H1 (cell line): ENCODE measurements at regions not wholly inside any gene's neighbourhood (a gene's known extent, or its start where the extent isn't known, plus 50 kb on each side); places are given as distances from the start of the nearest gene placed in this dataset.

Experiments
- CTCF ChIA-PET: fragments of 300-600 bp; sonication (Branson Sonifier 250); formaldehyde crosslinking; loops from one replicate; lab custom pipeline; 2021; ENCODE audit not compliant: partially characterized antibody; lab: Charles Lee
- POLR2A ChIA-PET: fragments of 300-600 bp; sonication (Branson Sonifier 250); formaldehyde crosslinking; loops from one replicate; lab custom pipeline; 2021; ENCODE audit warnings: inconsistent platforms; ENCODE audit not compliant: partially characterized antibody; lab: Charles Lee
- DNase-seq, 2 experiments: peaks; one replicate each; pipeline versions ENCODE4 v3.0.0 to v3.0.0-alpha.2; 2010 to 2022; ENCODE audit warnings: low spot score in 2 of 2, low read depth in 1 of 2, mixed read lengths in 1 of 2
- FAIRE-seq: peaks from 2 replicates; lab custom pipeline; 2011; peaks lifted over from hg19 to GRCh38; lab: Jason Lieb, UNC
- H2AFZ ChIP-seq: 2 replicates; pipeline ENCODE4 v1.8.1; 2012; ENCODE audit warnings: low read length, inconsistent platforms
- H2AK5ac ChIP-seq: 2 replicates; pipeline ENCODE4 v1.6.1; 2013; ENCODE audit warnings: low read depth, low read length
- H2BK120ac ChIP-seq: replicated peaks from 2 replicates; pipeline ENCODE3; 2013; ENCODE audit warnings: low read depth, low read length, inconsistent platforms
- H2BK12ac ChIP-seq: 2 replicates; pipeline ENCODE4 v1.6.1; 2013; ENCODE audit warnings: low read depth, low read length
- H2BK15ac ChIP-seq: 2 replicates; pipeline ENCODE4 v1.6.1; 2013; ENCODE audit warnings: low read length
- H2BK20ac ChIP-seq: 2 replicates; pipeline ENCODE4 v1.6.1; 2013; ENCODE audit warnings: low read length
- H2BK5ac ChIP-seq: 2 replicates; pipeline ENCODE4 v1.6.1; 2013; ENCODE audit warnings: low read depth, low read length
- H3K14ac ChIP-seq: 2 replicates; pipeline ENCODE4 v1.6.1; 2013; ENCODE audit warnings: inconsistent platforms; ENCODE audit not compliant: insufficient read length
- H3K18ac ChIP-seq: 2 replicates; pipeline ENCODE4 v1.6.1; 2013; ENCODE audit warnings: low read length; ENCODE audit errors: extremely low read depth
- H3K23ac ChIP-seq: 2 replicates; pipeline ENCODE4 v1.6.1; 2013; ENCODE audit warnings: inconsistent platforms; ENCODE audit not compliant: insufficient read length
- H3K23me2 ChIP-seq: 2 replicates; pipeline ENCODE4 v1.6.1; 2013; ENCODE audit warnings: low read depth, low read length
- H3K27ac ChIP-seq: 2 replicates; pipeline ENCODE4 v1.6.1; 2011; ENCODE audit warnings: low read depth, low read length, inconsistent platforms
- H3K27me3 ChIP-seq, 4 experiments: replicated peaks in 1 of 4; 1 replicate in 1 of 4; 2 replicates in 3 of 4; pipeline versions ENCODE4 v1.6.1 to v1.8.1; 2011 to 2013; ENCODE audit warnings: low read length in 3 of 4, mild to moderate bottlenecking in 3 of 4, inconsistent platforms in 2 of 4, mixed read lengths in 2 of 4, moderate library complexity in 1 of 4; ENCODE audit not compliant: control insufficient read depth in 3 of 4, insufficient read depth in 3 of 4; ENCODE audit errors: extremely low read depth in 1 of 4
- H3K36me3 ChIP-seq, 4 experiments: 2 replicates each; pipeline versions ENCODE4 v1.6.1 to v1.8.1; 2011 to 2013; ENCODE audit warnings: mild to moderate bottlenecking in 4 of 4, low read length in 3 of 4, moderate library complexity in 2 of 4, control low read depth in 1 of 4, inconsistent platforms in 1 of 4; ENCODE audit not compliant: insufficient read depth in 4 of 4, control insufficient read depth in 2 of 4
- H3K4ac ChIP-seq: replicated peaks from 2 replicates; pipeline ENCODE3; 2013; ENCODE audit warnings: low read length, low read depth, mixed read lengths, inconsistent platforms; ENCODE audit not compliant: insufficient read length
- H3K4me1 ChIP-seq, 4 experiments: replicated peaks in 1 of 4; 1 replicate in 1 of 4; 2 replicates in 3 of 4; pipeline versions ENCODE4 v1.6.1 to v1.8.1; 2011 to 2013; ENCODE audit warnings: low read length in 3 of 4, inconsistent platforms in 2 of 4, mixed read lengths in 1 of 4; ENCODE audit not compliant: insufficient read depth in 4 of 4, control insufficient read depth in 3 of 4
- H3K4me2 ChIP-seq, 2 experiments: 2 replicates each; pipeline versions ENCODE4 v1.6.1 to v1.8.1; 2011 to 2013; ENCODE audit warnings: low read depth in 2 of 2, low read length in 2 of 2, control low read depth in 1 of 2, inconsistent platforms in 1 of 2, mild to moderate bottlenecking in 1 of 2; ENCODE audit not compliant: insufficient read depth in 1 of 2
- H3K4me3 ChIP-seq, 4 experiments: fragments of 200-600, 300-600 bp in 1 of 4; sonication (generic), shearing (Covaris generic), sonication (Bioruptor Twin) in 1 of 4; 2 replicates each; pipeline versions ENCODE4 v1.5.1 to v1.8.1; 2011 to 2016; ENCODE audit warnings: low read length in 4 of 4, low read depth in 3 of 4, control low read depth in 2 of 4, inconsistent platforms in 2 of 4, mild to moderate bottlenecking in 2 of 4, mixed read lengths in 1 of 4, moderate library complexity in 1 of 4; ENCODE audit not compliant: insufficient read depth in 2 of 4; ENCODE audit errors: extremely low read depth in 1 of 4
- H3K56ac ChIP-seq: replicated peaks from 2 replicates; pipeline ENCODE3; 2013; ENCODE audit warnings: low read depth, mild to moderate bottlenecking, mixed read lengths, low read length, inconsistent platforms; ENCODE audit not compliant: insufficient read length
- H3K79me1 ChIP-seq: 2 replicates; pipeline ENCODE4 v1.6.1; 2013; ENCODE audit warnings: low read depth, low read length, control low read depth
- H3K79me2 ChIP-seq, 2 experiments: 2 replicates each; pipeline versions ENCODE4 v1.6.1 to v1.8.1; 2012 to 2013; ENCODE audit warnings: low read length in 2 of 2, mild to moderate bottlenecking in 2 of 2, inconsistent platforms in 1 of 2; ENCODE audit not compliant: insufficient read depth in 2 of 2, control insufficient read depth in 1 of 2
- H3K9ac ChIP-seq, 4 experiments: replicated peaks in 1 of 4; 1 replicate in 1 of 4; 2 replicates in 3 of 4; pipeline versions ENCODE4 v1.6.1 to v1.8.1; 2011 to 2013; ENCODE audit warnings: low read depth in 3 of 4, low read length in 3 of 4, control low read depth in 2 of 4, mild to moderate bottlenecking in 2 of 4, moderate library complexity in 2 of 4, inconsistent platforms in 1 of 4; ENCODE audit errors: extremely low read depth in 1 of 4
- H3K9me3 ChIP-seq, 2 experiments: 2 replicates each; pipeline versions ENCODE4 v1.6.1 to v1.8.1; 2012 to 2013; ENCODE audit warnings: mild to moderate bottlenecking in 2 of 2, moderate library complexity in 2 of 2, control low read depth in 1 of 2, inconsistent platforms in 1 of 2, low read depth in 1 of 2, low read length in 1 of 2, mixed read lengths in 1 of 2; ENCODE audit not compliant: insufficient read depth in 2 of 2
- H4K20me1 ChIP-seq, 2 experiments: replicated peaks in 1 of 2; 2 replicates each; pipeline versions ENCODE3 to v1.8.1; 2011 to 2013; ENCODE audit warnings: inconsistent platforms in 2 of 2, low read length in 2 of 2, mild to moderate bottlenecking in 1 of 2; ENCODE audit not compliant: insufficient read depth in 2 of 2, control insufficient read depth in 1 of 2
- H4K5ac ChIP-seq: 2 replicates; pipeline ENCODE4 v1.6.1; 2013; ENCODE audit warnings: low read length, low read depth, mixed read lengths, inconsistent platforms; ENCODE audit not compliant: insufficient read length
- H4K8ac ChIP-seq: 2 replicates; pipeline ENCODE4 v1.8.0; 2013; ENCODE audit warnings: mild to moderate bottlenecking, moderate library complexity, low read length, inconsistent platforms; ENCODE audit not compliant: insufficient read depth; ENCODE audit errors: extremely low read depth
- H4K91ac ChIP-seq: replicated peaks from 2 replicates; pipeline ENCODE3; 2013; ENCODE audit warnings: low read length, mixed read lengths, inconsistent platforms; ENCODE audit not compliant: insufficient read length
- BACH1 ChIP-seq: IDR thresholded peaks from 2 replicates; pipeline ENCODE4 v1.6.1; 2012; ENCODE audit warnings: low read length, improper control_type of control experiment
- CBX8 ChIP-seq: fragments of 300-800, 300-1000 bp; sonication (generic); IDR thresholded peaks from 2 replicates; pipeline ENCODE4 v1.7.1; 2016; ENCODE audit warnings: low read depth, low read length, borderline replicate concordance
- CTBP2 ChIP-seq: IDR thresholded peaks from 2 replicates; pipeline ENCODE4 v1.7.0; 2011; ENCODE audit warnings: borderline replicate concordance, mild to moderate bottlenecking, moderate library complexity, mixed read lengths, low read length; ENCODE audit not compliant: insufficient read depth, insufficient read length
- KDM5A ChIP-seq: fragments of 200-600 bp; IDR thresholded peaks from 2 replicates; pipeline ENCODE4 v1.7.1; 2012; ENCODE audit warnings: mild to moderate bottlenecking, low read length, inconsistent platforms, mixed read lengths
- MAFK ChIP-seq: IDR thresholded peaks from 2 replicates; pipeline ENCODE4 v1.6.1; 2012; ENCODE audit warnings: low read depth, mild to moderate bottlenecking, improper control_type of control experiment, low read length
- NANOG ChIP-seq: IDR thresholded peaks from 2 replicates; pipeline ENCODE4 v1.6.1; 2011; ENCODE audit warnings: low read length, low read depth, mild to moderate bottlenecking, inconsistent platforms; ENCODE audit not compliant: insufficient read depth, poor library complexity, severe bottlenecking
- PHF8 ChIP-seq: fragments of 200-600 bp; sonication (generic); conservative IDR thresholded peaks from 2 replicates; pipeline ENCODE4 v1.7.1; 2012; ENCODE audit warnings: low read depth, mild to moderate bottlenecking, inconsistent platforms, low read length, moderate library complexity
- RFX5 ChIP-seq: IDR thresholded peaks from 2 replicates; pipeline ENCODE4 v1.6.1; 2011; ENCODE audit warnings: low read depth, low read length, improper control_type of control experiment, borderline replicate concordance
- RNF2 ChIP-seq: fragments of 200-900, 300-1000 bp; sonication (generic); IDR thresholded peaks from 2 replicates; pipeline ENCODE4 v1.7.1; 2016; ENCODE audit warnings: borderline replicate concordance, low read depth, mild to moderate bottlenecking, antibody characterized with exemption, low read length; ENCODE audit not compliant: poor library complexity, severe bottlenecking; ENCODE audit errors: missing control alignments
- SAP30 ChIP-seq: fragments of 300-600 bp; sonication (generic); IDR thresholded peaks from 2 replicates; pipeline ENCODE4 v1.7.1; 2012; ENCODE audit warnings: low read length, moderate library complexity, mild to moderate bottlenecking, inconsistent platforms; ENCODE audit not compliant: insufficient read depth, insufficient replicate concordance
- SIN3A ChIP-seq, 2 experiments: IDR thresholded peaks in 1 of 2; conservative IDR thresholded peaks in 1 of 2; 2 replicates each; pipeline ENCODE4 v1.6.1; 2011 to 2012; ENCODE audit warnings: low read length in 2 of 2, improper control_type of control experiment in 1 of 2, low read depth in 1 of 2, mild to moderate bottlenecking in 1 of 2
- SP1 ChIP-seq: IDR thresholded peaks from 2 replicates; pipeline ENCODE4 v1.6.1; 2011; ENCODE audit warnings: low read depth, low read length
- whole genome bisulfite sequencing, 2 experiments: shearing (Covaris generic) in 1 of 2; methylation state at CpG; one replicate each; pipeline versions ENCODE4 v1.1.6 to v1.1.7; 2013 to 2015; ENCODE audit warnings: low lambda C conversion rate in 2 of 2, mixed read lengths in 2 of 2, inconsistent platforms in 1 of 2, low coverage in 1 of 2, missing lambda C conversion rate in 1 of 2; ENCODE audit not compliant: insufficient replicate concordance in 2 of 2, insufficient coverage in 1 of 2, insufficient read length in 1 of 2; ENCODE audit errors: extremely low coverage in 1 of 2, missing lambda C conversion rate in 1 of 2; 5-methylcytosine and 5-hydroxymethylcytosine counted together
- TF ChIP-seq, protein P1 (sequence below): IDR thresholded peaks from 2 replicates; pipeline ENCODE4 v1.6.1; 2012; ENCODE audit warnings: inconsistent platforms

DNA sequence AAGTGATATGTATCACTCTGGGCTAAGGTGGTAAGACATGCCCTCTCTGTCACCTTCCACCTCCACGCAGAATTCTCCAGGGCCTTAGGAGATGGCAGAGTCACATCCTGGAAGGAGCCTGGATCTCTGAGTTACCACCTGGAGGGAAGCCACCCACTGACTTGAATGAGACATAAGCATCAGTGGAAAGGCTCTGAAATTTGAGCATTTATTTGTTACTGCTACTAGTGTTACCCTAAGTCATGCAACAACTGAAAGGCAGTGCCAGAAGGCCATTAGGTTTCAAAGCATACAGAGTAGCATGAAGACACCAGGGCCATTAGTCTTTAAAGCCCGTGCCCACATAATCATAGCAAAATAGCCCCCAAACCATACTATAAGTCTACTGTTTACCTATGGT, 230.3 kb upstream of the IRF2BP2 start:
- WGBS, 2 experiments = 84% methylated on average over 2 of the region's 2 CpGs; no CpG with 5 or more reads in 1 of the 2 experiments
- no peak for DNase-seq
- Histone ChIP-seq H3K27ac (no peak overlapping the region), H2BK12ac (no peak overlapping the region), H3K4me1 (peaks cover 0 to 7% (median 0%) of the 10 kb centered on the region in 4 experiments; a peak in 1 of 7 replicates), H3K4ac (no peak overlapping the region), H3K79me2 (no peaks in the 10 kb centered on the region), H4K5ac (no peak overlapping the region), H3K27me3 (no peaks in the 10 kb centered on the region), H3K9me3 (peaks cover 13% of the 10 kb centered on the region in 2 experiments), H3K4me2 (no peak overlapping the region), H3K18ac (no peak overlapping the region), H4K20me1 (no peaks in the 10 kb centered on the region), H2BK120ac (no peak overlapping the region), H2AK5ac (no peak overlapping the region), H3K23ac (no peak overlapping the region), H4K91ac (no peak overlapping the region), H2AFZ (no peak overlapping the region), H2BK20ac (no peak overlapping the region), H3K4me3 (no peak overlapping the region), H3K56ac (no peak overlapping the region), H3K9ac (no peak overlapping the region), H4K8ac (no peak overlapping the region), H2BK5ac (no peak overlapping the region), H3K36me3 (no peaks in the 10 kb centered on the region; a peak in 1 of 8 replicates), H3K79me1 (no peaks in the 10 kb centered on the region), H2BK15ac (no peak overlapping the region), H3K14ac (no peak overlapping the region), H3K23me2 (no peaks in the 10 kb centered on the region)
- CTCF ChIA-PET = interaction anchor here (0.6 to 2.1 kb wide), 2 partner anchors 9 to 872 kb away, joined by 3 to 5 read pairs; no protein-coding TSS in a partner anchor
- POLR2A ChIA-PET = no interaction called here
- FAIRE-seq = no peak
- TF ChIP-seq RNF2 (no peak), BACH1 (no peak), NANOG (no peak), CTBP2 (no peak), KDM5A (no peak), SP1 (no peak), CBX8 (no peak), RFX5 (no peak), MAFK (no peak), SIN3A (conservative IDR thresholded peaks at IDR 0.05 in 1 of 2, IDR thresholded peaks at IDR 0.05 in 1 of 2; ENCODE audit: low read depth in 1 of 2, low read length in 2 of 2) (no peak), PHF8 (no peak), SAP30 (no peak)
- TF ChIP-seq, protein P1, sequence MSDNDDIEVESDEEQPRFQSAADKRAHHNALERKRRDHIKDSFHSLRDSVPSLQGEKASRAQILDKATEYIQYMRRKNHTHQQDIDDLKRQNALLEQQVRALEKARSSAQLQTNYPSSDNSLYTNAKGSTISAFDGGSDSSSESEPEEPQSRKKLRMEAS = no peak
